ENCODE measurements at regions not wholly inside any gene's neighbourhood (a gene's known extent, or its start where the extent isn't known, plus 50 kb on each side); places are given as distances from the start of the nearest gene placed in this dataset.

DNA sequence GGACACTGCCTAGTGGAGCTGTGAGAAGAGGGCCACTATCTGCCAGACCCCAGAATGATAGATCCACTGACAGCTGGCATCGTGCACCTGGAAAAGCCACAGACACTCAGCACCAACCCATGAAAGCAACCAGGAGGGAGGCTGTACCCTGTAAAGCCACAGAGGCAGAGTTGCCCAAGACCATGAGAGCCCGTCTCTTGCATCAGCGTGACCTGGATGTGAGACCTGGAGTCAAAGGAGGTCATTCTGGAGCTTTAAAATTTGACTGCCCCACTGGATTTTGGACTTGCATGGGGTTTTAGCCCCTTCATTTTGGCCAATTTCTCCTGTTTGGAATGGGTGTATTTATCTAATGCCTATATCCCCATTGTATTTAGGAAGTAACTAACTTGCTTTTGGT lies 83.5 kb upstream of the P3H2 start:
- Histone ChIP-seq H3K36me3 (no peaks in the 10 kb centered on the region), H3K27ac (replicated peaks in 1 of 4) (no peak overlapping the region), H3K9me3 (no peaks in the 10 kb centered on the region), H3K27me3 (no peaks in the 10 kb centered on the region), H3K4me3 (no peak overlapping the region), H3K4me1 (no peaks in the 10 kb centered on the region)
- no peak for TF ChIP-seq POLR2AphosphoS5 (IDR thresholded peaks at IDR 0.05)
- TF ChIP-seq EP300 (IDR thresholded peaks at IDR 0.05): no peak
- TF ChIP-seq POLR2A (IDR thresholded peaks at IDR 0.05; ENCODE audit: low read depth): no peak
- no peak for TF ChIP-seq CTCF (IDR thresholded peaks at IDR 0.05)
- no peak for DNase-seq (ENCODE audit: extremely low spot score)
- WGBS: 100% methylated on average over 2 of the region's 3 CpGs
- intact Hi-C loops (cut with DNase I): loop anchor here (5.0 kb wide), 2 partner anchors 82 to 187 kb away; partner anchors contain the start of gene P3H2

DNA sequence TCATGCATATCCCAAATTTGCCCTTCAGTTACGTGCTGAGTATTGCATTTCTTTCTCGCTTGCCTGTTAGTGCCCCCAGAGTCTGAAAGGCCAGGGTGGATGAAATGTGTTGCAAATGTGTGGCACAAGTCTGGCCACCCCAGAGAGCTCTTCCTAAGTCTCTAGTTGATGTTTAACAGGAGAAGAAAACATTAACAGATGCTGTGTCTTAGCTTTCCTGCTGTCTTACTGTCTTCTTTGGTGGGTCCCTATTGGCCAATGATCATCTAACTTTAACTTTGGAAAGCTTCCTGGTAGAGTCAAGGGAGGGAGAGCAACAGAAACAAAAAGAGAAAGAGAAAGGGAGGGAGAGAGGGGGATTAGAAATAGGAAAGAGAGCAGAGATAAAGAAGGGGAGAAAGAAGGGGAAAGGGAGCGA lies 76.7 kb upstream of the P3H2 start:
- Histone ChIP-seq H3K27me3 (no peaks in the 10 kb centered on the region), H3K36me3 (no peaks in the 10 kb centered on the region), H3K4me1 (no peaks in the 10 kb centered on the region), H3K9me3 (no peaks in the 10 kb centered on the region), H3K4me3 (no peak overlapping the region), H3K27ac (replicated peaks in 1 of 4) (no peak overlapping the region)
- DNase-seq (ENCODE audit: extremely low spot score): no peak
- intact Hi-C loops (cut with DNase I): no loop called here
- 89% methylated on average over 3 of the region's 3 CpGs for WGBS
- TF ChIP-seq CTCF (IDR thresholded peaks at IDR 0.05) (no peak), POLR2A (IDR thresholded peaks at IDR 0.05; ENCODE audit: low read depth) (no peak), EP300 (IDR thresholded peaks at IDR 0.05) (no peak), POLR2AphosphoS5 (IDR thresholded peaks at IDR 0.05) (no peak)

- H3K36me3 ChIP-seq: no peaks in the 10 kb centered on the region
- H3K4me1 ChIP-seq: no peaks in the 10 kb centered on the region
- DNase-seq (ENCODE audit: extremely low spot score): no peak
- WGBS: 84% methylated on average over 3 of the region's 3 CpGs
- no peak overlapping the region for H3K27ac ChIP-seq (replicated peaks in 1 of 4)
- no peaks in the 10 kb centered on the region for H3K27me3 ChIP-seq
- intact Hi-C loops (cut with DNase I): no loop called here
- H3K4me3 ChIP-seq: no peak overlapping the region
- TF ChIP-seq POLR2AphosphoS5 (IDR thresholded peaks at IDR 0.05): no peak
- no peak for TF ChIP-seq EP300 (IDR thresholded peaks at IDR 0.05)
- TF ChIP-seq POLR2A (IDR thresholded peaks at IDR 0.05; ENCODE audit: low read depth): no peak
- TF ChIP-seq CTCF (IDR thresholded peaks at IDR 0.05): no peak
- H3K9me3 ChIP-seq: no peaks in the 10 kb centered on the region
Observed at GRCh38 chr3:190194506-190194905, 73.8 kb upstream of the P3H2 start.

DNA sequence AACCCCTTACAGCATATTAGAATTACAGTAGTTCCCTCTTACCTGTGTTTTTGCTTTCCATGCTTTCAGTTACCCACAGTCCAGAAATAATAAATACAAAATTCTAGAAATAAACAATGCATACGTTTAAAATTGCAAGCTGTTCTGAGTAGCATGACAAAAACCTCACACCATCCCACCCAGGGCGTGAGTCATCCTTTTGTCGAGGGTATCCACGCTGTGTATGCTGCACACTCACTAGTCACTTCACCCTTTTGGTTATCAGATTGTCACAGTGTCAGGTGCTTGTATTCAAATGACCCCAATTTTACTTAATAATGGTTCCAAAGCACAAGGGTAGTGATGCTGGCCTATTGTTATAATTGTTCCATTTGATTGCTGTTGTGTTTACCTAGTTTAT lies 72.5 kb upstream of the P3H2 start:
- H3K27ac ChIP-seq (replicated peaks in 1 of 4): no peak overlapping the region
- no peaks in the 10 kb centered on the region for H3K4me1 ChIP-seq
- intact Hi-C loops (cut with DNase I): no loop called here
- DNase-seq (ENCODE audit: extremely low spot score): no peak
- TF ChIP-seq CTCF (IDR thresholded peaks at IDR 0.05) (no peak), POLR2A (IDR thresholded peaks at IDR 0.05; ENCODE audit: low read depth) (no peak), POLR2AphosphoS5 (IDR thresholded peaks at IDR 0.05) (no peak), EP300 (IDR thresholded peaks at IDR 0.05) (no peak)
- H3K9me3 ChIP-seq: no peaks in the 10 kb centered on the region
- no peaks in the 10 kb centered on the region for H3K27me3 ChIP-seq
- H3K4me3 ChIP-seq: no peak overlapping the region
- WGBS: 57% methylated on average over 4 of the region's 4 CpGs
- H3K36me3 ChIP-seq: no peaks in the 10 kb centered on the region

GRCh38 chr3:190192739-190193138 lies 72.0 kb upstream of the P3H2 start:
- TF ChIP-seq POLR2AphosphoS5 (IDR thresholded peaks at IDR 0.05): no peak
- TF ChIP-seq EP300 (IDR thresholded peaks at IDR 0.05): no peak
- no peak for TF ChIP-seq POLR2A (IDR thresholded peaks at IDR 0.05; ENCODE audit: low read depth)
- TF ChIP-seq CTCF (IDR thresholded peaks at IDR 0.05): no peak
- Histone ChIP-seq H3K36me3 (no peaks in the 10 kb centered on the region), H3K27me3 (no peaks in the 10 kb centered on the region), H3K4me3 (no peak overlapping the region), H3K9me3 (no peaks in the 10 kb centered on the region), H3K4me1 (no peaks in the 10 kb centered on the region), H3K27ac (replicated peaks in 1 of 4) (no peak overlapping the region)
- no peak for DNase-seq (ENCODE audit: extremely low spot score)
- intact Hi-C loops (cut with DNase I): no loop called here
- 81% methylated on average over 2 of the region's 2 CpGs for WGBS
